CD4-positive, alpha-beta T cell treated with Interleukin-17A for 1 hour (primary cell): ENCODE measurements at regions not wholly inside any gene's neighbourhood (a gene's known extent, or its start where the extent isn't known, plus 50 kb on each side); places are given as distances from the start of the nearest gene placed in this dataset.

Experiments
- DNase-seq: peaks from one replicate; pipeline ENCODE4 v3.0.0-alpha.2; 2020

- no peak for DNase-seq
Observed at GRCh38 chr2:191738003-191738402, 60.1 kb downstream of the NABP1 start.

GRCh38 chr2:191738667-191739066 is 60.7 kb downstream of the NABP1 start:
- no peak for DNase-seq

GRCh38 chr2:191739194-191739593 is 61.3 kb downstream of the NABP1 start:
- no peak for DNase-seq

- peak; percentile 70 for DNase-seq
Observed at GRCh38 chr2:191740016-191740419, 62.1 kb downstream of the NABP1 start.

- DNase-seq = no peak
Observed at GRCh38 chr2:191740759-191741158, 62.8 kb downstream of the NABP1 start.

- no peak for DNase-seq
Observed at GRCh38 chr2:191746346-191747169, 68.6 kb downstream of the NABP1 start.

GRCh38 chr2:191747170-191747530 is 69.2 kb downstream of the NABP1 start:
- no peak for DNase-seq

- no peak for DNase-seq
Observed at GRCh38 chr2:191748059-191748461, 70.1 kb downstream of the NABP1 start.

GRCh38 chr2:191748528-191749180 is 70.7 kb downstream of the NABP1 start:
- no peak for DNase-seq

- no peak for DNase-seq
Observed at GRCh38 chr2:191749181-191749540, 71.2 kb downstream of the NABP1 start.

- no peak for DNase-seq
Observed at GRCh38 chr2:191754103-191754502, 76.2 kb downstream of the NABP1 start.

- no peak for DNase-seq
Observed at GRCh38 chr2:191756761-191757160, 78.8 kb downstream of the NABP1 start.

- no peak for DNase-seq
Observed at GRCh38 chr2:191757208-191757607, 79.3 kb downstream of the NABP1 start.

GRCh38 chr2:191758518-191759507 is 80.9 kb downstream of the NABP1 start:
- DNase-seq = peak; percentile 61

- no peak for DNase-seq
Observed at GRCh38 chr2:191759680-191760079, 81.7 kb downstream of the NABP1 start.

- no peak for DNase-seq
Observed at GRCh38 chr2:191760655-191761262, 82.8 kb downstream of the NABP1 start.

- no peak for DNase-seq
Observed at GRCh38 chr2:191773136-191773535, 73.8 kb downstream of the CAVIN2 start.

- no peak for DNase-seq
Observed at GRCh38 chr2:191777351-191777750, 69.5 kb downstream of the CAVIN2 start.

- DNase-seq = no peak
Observed at GRCh38 chr2:191778041-191778440, 68.8 kb downstream of the CAVIN2 start.

- DNase-seq = no peak
Observed at GRCh38 chr2:191782351-191782750, 64.5 kb downstream of the CAVIN2 start.

- DNase-seq = no peak
Observed at GRCh38 chr2:191783416-191783815, 63.5 kb downstream of the CAVIN2 start.
